H1 (cell line): ENCODE measurements at regions not wholly inside any gene's neighbourhood (a gene's known extent, or its start where the extent isn't known, plus 50 kb on each side); places are given as distances from the start of the nearest gene placed in this dataset.

Source experiments
- TF ChIP-seq, protein P1 (sequence below): fragments of 300-600 bp; sonication (generic); IDR thresholded peaks from 2 replicates; pipeline ENCODE4 v1.7.1; 2012; ENCODE audit warnings: low read length, moderate library complexity, mild to moderate bottlenecking, inconsistent platforms; ENCODE audit not compliant: insufficient replicate concordance

DNA sequence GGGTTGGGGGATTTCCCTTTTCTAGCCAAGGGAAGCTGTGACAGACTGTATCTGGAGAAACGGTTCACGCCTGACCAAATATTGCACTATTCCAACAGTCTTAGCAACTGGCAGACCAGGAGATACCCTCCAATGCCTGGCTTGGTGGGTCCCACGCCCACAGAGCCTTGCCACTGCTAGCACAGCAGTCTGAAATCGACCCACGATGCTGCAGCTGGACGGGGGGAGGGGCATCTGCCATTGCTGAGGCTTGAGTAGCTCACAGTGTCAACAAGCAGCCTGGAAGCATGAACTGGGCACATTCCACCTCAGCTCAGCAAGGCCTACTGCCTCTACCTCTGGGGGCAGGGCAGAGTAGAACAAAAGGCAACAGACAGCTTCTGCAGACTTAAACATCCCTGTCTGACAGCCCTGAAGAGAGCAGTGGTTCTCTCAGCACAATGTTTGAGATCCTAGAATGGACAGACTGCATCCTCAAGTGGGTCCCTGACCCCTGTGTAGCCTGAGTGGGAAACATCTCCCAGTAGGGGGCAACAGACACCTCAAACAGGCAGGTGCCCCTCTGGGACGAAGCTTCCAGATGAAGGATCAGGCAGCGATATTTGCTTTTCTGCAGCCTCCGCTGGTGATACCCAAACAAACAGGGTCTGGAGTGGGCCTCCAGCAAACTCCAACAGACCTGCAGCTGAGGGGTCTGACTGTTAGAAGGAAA is 89.9 kb upstream of the ECI2 start (continued):
- TF ChIP-seq, protein P1, sequence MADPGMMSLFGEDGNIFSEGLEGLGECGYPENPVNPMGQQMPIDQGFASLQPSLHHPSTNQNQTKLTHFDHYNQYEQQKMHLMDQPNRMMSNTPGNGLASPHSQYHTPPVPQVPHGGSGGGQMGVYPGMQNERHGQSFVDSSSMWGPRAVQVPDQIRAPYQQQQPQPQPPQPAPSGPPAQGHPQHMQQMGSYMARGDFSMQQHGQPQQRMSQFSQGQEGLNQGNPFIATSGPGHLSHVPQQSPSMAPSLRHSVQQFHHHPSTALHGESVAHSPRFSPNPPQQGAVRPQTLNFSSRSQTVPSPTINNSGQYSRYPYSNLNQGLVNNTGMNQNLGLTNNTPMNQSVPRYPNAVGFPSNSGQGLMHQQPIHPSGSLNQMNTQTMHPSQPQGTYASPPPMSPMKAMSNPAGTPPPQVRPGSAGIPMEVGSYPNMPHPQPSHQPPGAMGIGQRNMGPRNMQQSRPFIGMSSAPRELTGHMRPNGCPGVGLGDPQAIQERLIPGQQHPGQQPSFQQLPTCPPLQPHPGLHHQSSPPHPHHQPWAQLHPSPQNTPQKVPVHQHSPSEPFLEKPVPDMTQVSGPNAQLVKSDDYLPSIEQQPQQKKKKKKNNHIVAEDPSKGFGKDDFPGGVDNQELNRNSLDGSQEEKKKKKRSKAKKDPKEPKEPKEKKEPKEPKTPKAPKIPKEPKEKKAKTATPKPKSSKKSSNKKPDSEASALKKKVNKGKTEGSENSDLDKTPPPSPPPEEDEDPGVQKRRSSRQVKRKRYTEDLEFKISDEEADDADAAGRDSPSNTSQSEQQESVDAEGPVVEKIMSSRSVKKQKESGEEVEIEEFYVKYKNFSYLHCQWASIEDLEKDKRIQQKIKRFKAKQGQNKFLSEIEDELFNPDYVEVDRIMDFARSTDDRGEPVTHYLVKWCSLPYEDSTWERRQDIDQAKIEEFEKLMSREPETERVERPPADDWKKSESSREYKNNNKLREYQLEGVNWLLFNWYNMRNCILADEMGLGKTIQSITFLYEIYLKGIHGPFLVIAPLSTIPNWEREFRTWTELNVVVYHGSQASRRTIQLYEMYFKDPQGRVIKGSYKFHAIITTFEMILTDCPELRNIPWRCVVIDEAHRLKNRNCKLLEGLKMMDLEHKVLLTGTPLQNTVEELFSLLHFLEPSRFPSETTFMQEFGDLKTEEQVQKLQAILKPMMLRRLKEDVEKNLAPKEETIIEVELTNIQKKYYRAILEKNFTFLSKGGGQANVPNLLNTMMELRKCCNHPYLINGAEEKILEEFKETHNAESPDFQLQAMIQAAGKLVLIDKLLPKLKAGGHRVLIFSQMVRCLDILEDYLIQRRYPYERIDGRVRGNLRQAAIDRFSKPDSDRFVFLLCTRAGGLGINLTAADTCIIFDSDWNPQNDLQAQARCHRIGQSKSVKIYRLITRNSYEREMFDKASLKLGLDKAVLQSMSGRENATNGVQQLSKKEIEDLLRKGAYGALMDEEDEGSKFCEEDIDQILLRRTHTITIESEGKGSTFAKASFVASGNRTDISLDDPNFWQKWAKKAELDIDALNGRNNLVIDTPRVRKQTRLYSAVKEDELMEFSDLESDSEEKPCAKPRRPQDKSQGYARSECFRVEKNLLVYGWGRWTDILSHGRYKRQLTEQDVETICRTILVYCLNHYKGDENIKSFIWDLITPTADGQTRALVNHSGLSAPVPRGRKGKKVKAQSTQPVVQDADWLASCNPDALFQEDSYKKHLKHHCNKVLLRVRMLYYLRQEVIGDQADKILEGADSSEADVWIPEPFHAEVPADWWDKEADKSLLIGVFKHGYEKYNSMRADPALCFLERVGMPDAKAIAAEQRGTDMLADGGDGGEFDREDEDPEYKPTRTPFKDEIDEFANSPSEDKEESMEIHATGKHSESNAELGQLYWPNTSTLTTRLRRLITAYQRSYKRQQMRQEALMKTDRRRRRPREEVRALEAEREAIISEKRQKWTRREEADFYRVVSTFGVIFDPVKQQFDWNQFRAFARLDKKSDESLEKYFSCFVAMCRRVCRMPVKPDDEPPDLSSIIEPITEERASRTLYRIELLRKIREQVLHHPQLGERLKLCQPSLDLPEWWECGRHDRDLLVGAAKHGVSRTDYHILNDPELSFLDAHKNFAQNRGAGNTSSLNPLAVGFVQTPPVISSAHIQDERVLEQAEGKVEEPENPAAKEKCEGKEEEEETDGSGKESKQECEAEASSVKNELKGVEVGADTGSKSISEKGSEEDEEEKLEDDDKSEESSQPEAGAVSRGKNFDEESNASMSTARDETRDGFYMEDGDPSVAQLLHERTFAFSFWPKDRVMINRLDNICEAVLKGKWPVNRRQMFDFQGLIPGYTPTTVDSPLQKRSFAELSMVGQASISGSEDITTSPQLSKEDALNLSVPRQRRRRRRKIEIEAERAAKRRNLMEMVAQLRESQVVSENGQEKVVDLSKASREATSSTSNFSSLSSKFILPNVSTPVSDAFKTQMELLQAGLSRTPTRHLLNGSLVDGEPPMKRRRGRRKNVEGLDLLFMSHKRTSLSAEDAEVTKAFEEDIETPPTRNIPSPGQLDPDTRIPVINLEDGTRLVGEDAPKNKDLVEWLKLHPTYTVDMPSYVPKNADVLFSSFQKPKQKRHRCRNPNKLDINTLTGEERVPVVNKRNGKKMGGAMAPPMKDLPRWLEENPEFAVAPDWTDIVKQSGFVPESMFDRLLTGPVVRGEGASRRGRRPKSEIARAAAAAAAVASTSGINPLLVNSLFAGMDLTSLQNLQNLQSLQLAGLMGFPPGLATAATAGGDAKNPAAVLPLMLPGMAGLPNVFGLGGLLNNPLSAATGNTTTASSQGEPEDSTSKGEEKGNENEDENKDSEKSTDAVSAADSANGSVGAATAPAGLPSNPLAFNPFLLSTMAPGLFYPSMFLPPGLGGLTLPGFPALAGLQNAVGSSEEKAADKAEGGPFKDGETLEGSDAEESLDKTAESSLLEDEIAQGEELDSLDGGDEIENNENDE, result no peak
- TF ChIP-seq, all 59 proteins: peak for 1
